ENCODE measurements at regions not wholly inside any gene's neighbourhood (a gene's known extent, or its start where the extent isn't known, plus 50 kb on each side); places are given as distances from the start of the nearest gene placed in this dataset.

- intact Hi-C loops (cut with DNase I; ENCODE audit: low total_unique reads) = no loop called here
- DNase-seq = no peak
- peaks cover 0 to 9% (median 0%) of the 10 kb centered on the region in 4 donors for H3K4me1 ChIP-seq
- no peak overlapping the region for H3K4me3 ChIP-seq
- H3K27me3 ChIP-seq = no peaks in the 10 kb centered on the region
- no peaks in the 10 kb centered on the region for H3K36me3 ChIP-seq
- TF ChIP-seq POLR2A (IDR thresholded peaks at IDR 0.05) = no peak
- TF ChIP-seq EP300 (IDR thresholded peaks at IDR 0.05; ENCODE audit: low read depth) = no peak
- TF ChIP-seq CTCF (IDR thresholded peaks at IDR 0.05) = no peak
- TF ChIP-seq POLR2AphosphoS5 (IDR thresholded peaks at IDR 0.05) = no peak
- H3K9me3 ChIP-seq = no peaks in the 10 kb centered on the region
- 63 to 65% methylated on average over 2 of the region's 2 CpGs for WGBS, 2 donors (ENCODE audit: low coverage in 1 of 2)
- H3K27ac ChIP-seq = no peak overlapping the region
- in situ Hi-C loops (cut with MboI; ENCODE audit: low pct_ligation_motif_present in 1 of 4, low pct_unique_long_range_greater_than_20kb in 1 of 4, low sequenced_read_pairs in 3 of 4) = no loop called here
These were observed 481.5 kb upstream of the MIR17HG start for GRCh38 chr13:90866006-90866405.

- intact Hi-C loops (cut with DNase I; ENCODE audit: low total_unique reads) = no loop called here
- Histone ChIP-seq H3K4me3 (no peak overlapping the region), H3K27me3 (no peaks in the 10 kb centered on the region), H3K9me3 (no peaks in the 10 kb centered on the region), H3K4me1 (peaks cover 0 to 9% (median 0%) of the 10 kb centered on the region in 4 donors), H3K27ac (no peak overlapping the region), H3K36me3 (no peaks in the 10 kb centered on the region)
- DNase-seq = peak; percentile 63
- in situ Hi-C loops (cut with MboI; ENCODE audit: low pct_ligation_motif_present in 1 of 4, low pct_unique_long_range_greater_than_20kb in 1 of 4, low sequenced_read_pairs in 3 of 4) = no loop called here
- 5 to 8% methylated on average over 4 of the region's 4 CpGs for WGBS, 2 donors (ENCODE audit: low coverage in 1 of 2)
- TF ChIP-seq POLR2AphosphoS5 (IDR thresholded peaks at IDR 0.05) = no peak
- no peak for TF ChIP-seq POLR2A (IDR thresholded peaks at IDR 0.05)
- peak; percentile 43 to 59 (median 56) for TF ChIP-seq CTCF (IDR thresholded peaks at IDR 0.05)
These were observed 480.2 kb upstream of the MIR17HG start for GRCh38 chr13:90867336-90867683.

- no peak overlapping the region for H3K27ac ChIP-seq
- 34 to 63% methylated on average over 2 of the region's 2 CpGs for WGBS, 2 donors (ENCODE audit: low coverage in 1 of 2)
- intact Hi-C loops (cut with DNase I; ENCODE audit: low total_unique reads) (no loop called here), in situ Hi-C loops (cut with MboI; ENCODE audit: low pct_ligation_motif_present in 1 of 4, low pct_unique_long_range_greater_than_20kb in 1 of 4, low sequenced_read_pairs in 3 of 4) (no loop called here)
- no peak for TF ChIP-seq POLR2A (IDR thresholded peaks at IDR 0.05)
- peak; percentile 32 to 59 (median 45) for TF ChIP-seq CTCF (IDR thresholded peaks at IDR 0.05)
- TF ChIP-seq POLR2AphosphoS5 (IDR thresholded peaks at IDR 0.05) = no peak
- no peak overlapping the region for H3K4me3 ChIP-seq
- no peaks in the 10 kb centered on the region for H3K9me3 ChIP-seq
- H3K4me1 ChIP-seq = peaks cover 0 to 9% (median 0%) of the 10 kb centered on the region in 4 donors
- DNase-seq = no peak
- H3K36me3 ChIP-seq = no peaks in the 10 kb centered on the region
- no peaks in the 10 kb centered on the region for H3K27me3 ChIP-seq
These were observed 479.1 kb upstream of the MIR17HG start for GRCh38 chr13:90868321-90868920.

- no peaks in the 10 kb centered on the region for H3K27me3 ChIP-seq
- no peaks in the 10 kb centered on the region for H3K36me3 ChIP-seq
- intact Hi-C loops (cut with DNase I; ENCODE audit: low total_unique reads) = no loop called here
- TF ChIP-seq CTCF (IDR thresholded peaks at IDR 0.05) (no peak), EP300 (IDR thresholded peaks at IDR 0.05; ENCODE audit: low read depth) (no peak), POLR2AphosphoS5 (IDR thresholded peaks at IDR 0.05) (no peak), POLR2A (IDR thresholded peaks at IDR 0.05) (no peak)
- H3K4me3 ChIP-seq = no peak overlapping the region
- no peaks in the 10 kb centered on the region for H3K9me3 ChIP-seq
- H3K4me1 ChIP-seq = peaks cover 0 to 9% (median 0%) of the 10 kb centered on the region in 4 donors
- WGBS, 2 donors (ENCODE audit: low coverage in 1 of 2) = 30 to 43% methylated on average over 2 of the region's 2 CpGs
- no peak overlapping the region for H3K27ac ChIP-seq
- in situ Hi-C loops (cut with MboI; ENCODE audit: low pct_ligation_motif_present in 1 of 4, low pct_unique_long_range_greater_than_20kb in 1 of 4, low sequenced_read_pairs in 3 of 4) = no loop called here
- no peak for DNase-seq
These were observed 477.9 kb upstream of the MIR17HG start for GRCh38 chr13:90869580-90869979.
